Mesothelial cell of epicardium (in vitro differentiated cells): ENCODE measurements at regions not wholly inside any gene's neighbourhood (a gene's known extent, or its start where the extent isn't known, plus 50 kb on each side); places are given as distances from the start of the nearest gene placed in this dataset.
A peak's percentile ranks its signal among the peaks of the same experiment; 100 is the strongest.
"Not testable (repeated sequence)": the region's sequence is repeated elsewhere in the genome, so short reads cannot be mapped to it uniquely, and the experiment has no call there.

Experiments
- DNase-seq, 2 experiments: peaks; one replicate each; pipeline ENCODE4 v3.0.0; 2021; ENCODE audit warnings: low spot score in 2 of 2; ENCODE audit not compliant: unreplicated experiment in 2 of 2
- H3K27ac Mint-ChIP-seq: 2 replicates; pipeline ENCODE4 v1.8.0; 2021; ENCODE audit warnings: mixed read lengths
- H3K27me3 Mint-ChIP-seq: 2 replicates; pipeline ENCODE4 v1.8.0; 2021; ENCODE audit warnings: low read depth, mixed read lengths
- H3K36me3 Mint-ChIP-seq: 2 replicates; pipeline ENCODE4 v1.8.0; 2021; ENCODE audit warnings: mixed read lengths
- H3K4me1 Mint-ChIP-seq: 2 replicates; pipeline ENCODE4 v1.8.0; 2021; ENCODE audit warnings: mixed read lengths
- H3K4me3 Mint-ChIP-seq: 2 replicates; pipeline ENCODE4 v1.8.0; 2021; ENCODE audit warnings: mild to moderate bottlenecking, moderate library complexity, mixed read lengths
- H3K9me3 Mint-ChIP-seq: 2 replicates; pipeline ENCODE4 v1.8.0; 2021; ENCODE audit warnings: mixed read lengths
- CTCF ChIP-seq: fragments of 200-600 bp; sonication (generic); IDR thresholded peaks from one replicate; pipeline ENCODE4 v1.5.0; 2021; ENCODE audit warnings: antibody characterized with exemption; ENCODE audit not compliant: unreplicated experiment

GRCh38 chr10:83543691-83544462 is 595.4 kb upstream of the GHITM start:
- Mint-ChIP-seq H3K9me3 (no peaks in the 10 kb centered on the region), H3K27me3 (no peaks in the 10 kb centered on the region), H3K4me1 (peaks cover 61% of the 10 kb centered on the region), H3K4me3 (no peak overlapping the region), H3K27ac (peak overlapping the region; percentile 63), H3K36me3 (no peaks in the 10 kb centered on the region)
- no peak for TF ChIP-seq CTCF
- no peak for DNase-seq

GRCh38 chr10:83545901-83546391 is 593.4 kb upstream of the GHITM start:
- DNase-seq: no peak
- peak overlapping the region; percentile 39 for H3K4me3 Mint-ChIP-seq
- TF ChIP-seq CTCF: no peak
- H3K36me3 Mint-ChIP-seq: no peaks in the 10 kb centered on the region
- no peaks in the 10 kb centered on the region for H3K27me3 Mint-ChIP-seq
- peaks cover 42% of the 10 kb centered on the region for H3K4me1 Mint-ChIP-seq
- peaks cover 3% of the 10 kb centered on the region for H3K9me3 Mint-ChIP-seq
- H3K27ac Mint-ChIP-seq: peak overlapping the region; percentile 91

- H3K27ac Mint-ChIP-seq, H3K36me3 Mint-ChIP-seq, H3K27me3 Mint-ChIP-seq, H3K4me3 Mint-ChIP-seq, H3K4me1 Mint-ChIP-seq, DNase-seq: not testable (repeated sequence)
- peaks cover 22% of the 10 kb centered on the region for H3K9me3 Mint-ChIP-seq
These were observed 588.1 kb upstream of the GHITM start for GRCh38 chr10:83551190-83551589.

GRCh38 chr10:83553366-83553765 is 585.9 kb upstream of the GHITM start:
- TF ChIP-seq CTCF: no peak
- H3K27ac Mint-ChIP-seq: no peak overlapping the region
- DNase-seq: no peak
- H3K36me3 Mint-ChIP-seq: peaks cover 7% of the 10 kb centered on the region
- H3K27me3 Mint-ChIP-seq: no peaks in the 10 kb centered on the region
- H3K9me3 Mint-ChIP-seq: peaks cover 23% of the 10 kb centered on the region
- H3K4me3 Mint-ChIP-seq: no peak overlapping the region
- H3K4me1 Mint-ChIP-seq: no peaks in the 10 kb centered on the region

- H3K4me1 Mint-ChIP-seq: peaks cover 10% of the 10 kb centered on the region
- no peak for DNase-seq
- H3K36me3 Mint-ChIP-seq: peaks cover 7% of the 10 kb centered on the region
- H3K4me3 Mint-ChIP-seq: no peak overlapping the region
- H3K9me3 Mint-ChIP-seq: peaks cover 20% of the 10 kb centered on the region
- H3K27me3 Mint-ChIP-seq: no peaks in the 10 kb centered on the region
- no peak for TF ChIP-seq CTCF
- no peak overlapping the region for H3K27ac Mint-ChIP-seq
These were observed 584.0 kb upstream of the GHITM start for GRCh38 chr10:83555264-83555663.

GRCh38 chr10:83562381-83562780 is 576.9 kb upstream of the GHITM start:
- no peak overlapping the region for H3K4me3 Mint-ChIP-seq
- H3K27me3 Mint-ChIP-seq: no peaks in the 10 kb centered on the region
- H3K9me3 Mint-ChIP-seq: no peaks in the 10 kb centered on the region
- TF ChIP-seq CTCF: no peak
- peaks cover 16% of the 10 kb centered on the region for H3K4me1 Mint-ChIP-seq
- no peak for DNase-seq
- no peak overlapping the region for H3K27ac Mint-ChIP-seq
- no peaks in the 10 kb centered on the region for H3K36me3 Mint-ChIP-seq
